ENCODE measurements at regions not wholly inside any gene's neighbourhood (a gene's known extent, or its start where the extent isn't known, plus 50 kb on each side); places are given as distances from the start of the nearest gene placed in this dataset.

DNA sequence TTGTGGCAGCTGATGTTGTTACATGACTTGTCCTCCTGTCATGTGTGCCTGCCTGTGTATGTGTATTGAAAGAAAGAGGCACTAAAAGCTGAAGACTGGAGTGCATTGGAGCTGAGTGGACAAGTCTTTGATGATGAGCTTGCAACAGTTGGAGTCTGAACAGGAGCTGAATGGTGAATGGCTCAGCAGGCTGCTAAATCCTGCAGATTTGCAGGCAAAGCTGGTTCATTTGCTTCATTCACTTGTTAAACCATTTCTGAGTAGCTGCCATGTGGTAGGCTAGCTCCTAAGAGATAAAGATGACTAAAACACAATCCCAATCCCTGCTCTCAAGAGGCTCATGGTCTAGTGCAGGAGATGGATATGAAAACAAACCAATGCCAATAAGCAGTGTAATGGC is 217.3 kb downstream of the CHRDL1 start:
- no peak for TF ChIP-seq EZH2 (IDR thresholded peaks at IDR 0.05; ENCODE audit: low read length, missing control alignments)
- TF ChIP-seq, protein P1, sequence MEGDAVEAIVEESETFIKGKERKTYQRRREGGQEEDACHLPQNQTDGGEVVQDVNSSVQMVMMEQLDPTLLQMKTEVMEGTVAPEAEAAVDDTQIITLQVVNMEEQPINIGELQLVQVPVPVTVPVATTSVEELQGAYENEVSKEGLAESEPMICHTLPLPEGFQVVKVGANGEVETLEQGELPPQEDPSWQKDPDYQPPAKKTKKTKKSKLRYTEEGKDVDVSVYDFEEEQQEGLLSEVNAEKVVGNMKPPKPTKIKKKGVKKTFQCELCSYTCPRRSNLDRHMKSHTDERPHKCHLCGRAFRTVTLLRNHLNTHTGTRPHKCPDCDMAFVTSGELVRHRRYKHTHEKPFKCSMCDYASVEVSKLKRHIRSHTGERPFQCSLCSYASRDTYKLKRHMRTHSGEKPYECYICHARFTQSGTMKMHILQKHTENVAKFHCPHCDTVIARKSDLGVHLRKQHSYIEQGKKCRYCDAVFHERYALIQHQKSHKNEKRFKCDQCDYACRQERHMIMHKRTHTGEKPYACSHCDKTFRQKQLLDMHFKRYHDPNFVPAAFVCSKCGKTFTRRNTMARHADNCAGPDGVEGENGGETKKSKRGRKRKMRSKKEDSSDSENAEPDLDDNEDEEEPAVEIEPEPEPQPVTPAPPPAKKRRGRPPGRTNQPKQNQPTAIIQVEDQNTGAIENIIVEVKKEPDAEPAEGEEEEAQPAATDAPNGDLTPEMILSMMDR (conservative IDR thresholded peaks at IDR 0.05 in 1 of 2, IDR thresholded peaks at IDR 0.05 in 1 of 2; ENCODE audit: low read depth in 1 of 2, low read length in 2 of 2), result no peak

Data from fibroblast of lung (primary cell).